ENCODE measurements at regions not wholly inside any gene's neighbourhood (a gene's known extent, or its start where the extent isn't known, plus 50 kb on each side); places are given as distances from the start of the nearest gene placed in this dataset.

DNA sequence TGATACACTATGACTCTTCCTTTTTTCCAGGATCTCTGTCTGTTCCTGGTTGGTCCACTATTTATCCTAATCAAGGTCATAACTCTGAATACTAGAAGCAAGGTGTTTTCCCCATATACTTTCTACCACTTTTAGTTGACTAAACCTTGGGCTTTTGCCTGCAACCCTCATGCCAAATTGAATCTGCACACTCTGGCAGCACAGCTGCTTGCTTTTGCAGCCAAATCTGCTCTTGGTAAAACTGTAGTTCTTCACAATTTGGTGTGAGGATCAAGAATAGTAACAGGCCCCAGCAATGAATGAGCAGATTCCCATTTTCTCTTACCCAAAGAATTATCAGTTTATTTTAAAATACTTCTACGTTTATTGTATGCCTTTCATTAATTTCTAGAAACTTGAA lies 586.5 kb upstream of the CNTN5 start:
- no peaks in the 10 kb centered on the region for H3K27me3 ChIP-seq (ENCODE audit: low read depth)
- DNase-seq (no peak), ATAC-seq (no peak)
- H3K27ac ChIP-seq = no peak overlapping the region
- H3K9me3 ChIP-seq = peaks cover 3% of the 10 kb centered on the region
- H3K4me1 ChIP-seq = no peaks in the 10 kb centered on the region
- TF ChIP-seq, protein P1, sequence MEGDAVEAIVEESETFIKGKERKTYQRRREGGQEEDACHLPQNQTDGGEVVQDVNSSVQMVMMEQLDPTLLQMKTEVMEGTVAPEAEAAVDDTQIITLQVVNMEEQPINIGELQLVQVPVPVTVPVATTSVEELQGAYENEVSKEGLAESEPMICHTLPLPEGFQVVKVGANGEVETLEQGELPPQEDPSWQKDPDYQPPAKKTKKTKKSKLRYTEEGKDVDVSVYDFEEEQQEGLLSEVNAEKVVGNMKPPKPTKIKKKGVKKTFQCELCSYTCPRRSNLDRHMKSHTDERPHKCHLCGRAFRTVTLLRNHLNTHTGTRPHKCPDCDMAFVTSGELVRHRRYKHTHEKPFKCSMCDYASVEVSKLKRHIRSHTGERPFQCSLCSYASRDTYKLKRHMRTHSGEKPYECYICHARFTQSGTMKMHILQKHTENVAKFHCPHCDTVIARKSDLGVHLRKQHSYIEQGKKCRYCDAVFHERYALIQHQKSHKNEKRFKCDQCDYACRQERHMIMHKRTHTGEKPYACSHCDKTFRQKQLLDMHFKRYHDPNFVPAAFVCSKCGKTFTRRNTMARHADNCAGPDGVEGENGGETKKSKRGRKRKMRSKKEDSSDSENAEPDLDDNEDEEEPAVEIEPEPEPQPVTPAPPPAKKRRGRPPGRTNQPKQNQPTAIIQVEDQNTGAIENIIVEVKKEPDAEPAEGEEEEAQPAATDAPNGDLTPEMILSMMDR (IDR thresholded peaks at IDR 0.05) = no peak
- intact Hi-C loops (cut with DNase I) = no loop called here
- no peak overlapping the region for H3K4me3 ChIP-seq
- no peaks in the 10 kb centered on the region for H3K36me3 ChIP-seq

DNA sequence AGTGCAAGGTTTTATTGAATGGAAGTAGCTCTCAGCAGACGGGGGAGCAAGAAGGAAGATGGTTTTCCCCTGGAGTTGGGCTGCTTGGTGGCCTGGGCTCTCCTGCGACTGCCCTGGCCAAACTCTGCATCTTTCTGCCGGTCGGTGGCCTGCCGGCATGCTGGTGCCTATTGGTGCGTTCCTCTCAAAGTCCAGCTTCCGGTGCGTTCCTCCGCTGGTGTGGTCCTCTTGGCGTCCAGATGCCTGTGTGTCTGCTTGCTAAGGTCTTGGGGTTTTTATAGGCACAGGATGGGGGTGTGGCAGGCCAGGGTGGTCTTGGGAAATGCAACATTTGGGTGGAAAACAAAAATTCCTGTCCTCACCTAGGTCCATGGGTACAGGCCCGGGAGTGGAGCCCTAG lies 567.4 kb upstream of the CNTN5 start:
- Histone ChIP-seq H3K27ac (no peak overlapping the region), H3K9me3 (no peaks in the 10 kb centered on the region), H3K4me3 (no peak overlapping the region), H3K36me3 (no peaks in the 10 kb centered on the region), H3K4me1 (no peaks in the 10 kb centered on the region), H3K27me3 (ENCODE audit: low read depth) (no peaks in the 10 kb centered on the region)
- TF ChIP-seq, protein P1 (IDR thresholded peaks at IDR 0.05) = no peak
- intact Hi-C loops (cut with DNase I) = no loop called here
- ATAC-seq (no peak), DNase-seq (no peak)

DNA sequence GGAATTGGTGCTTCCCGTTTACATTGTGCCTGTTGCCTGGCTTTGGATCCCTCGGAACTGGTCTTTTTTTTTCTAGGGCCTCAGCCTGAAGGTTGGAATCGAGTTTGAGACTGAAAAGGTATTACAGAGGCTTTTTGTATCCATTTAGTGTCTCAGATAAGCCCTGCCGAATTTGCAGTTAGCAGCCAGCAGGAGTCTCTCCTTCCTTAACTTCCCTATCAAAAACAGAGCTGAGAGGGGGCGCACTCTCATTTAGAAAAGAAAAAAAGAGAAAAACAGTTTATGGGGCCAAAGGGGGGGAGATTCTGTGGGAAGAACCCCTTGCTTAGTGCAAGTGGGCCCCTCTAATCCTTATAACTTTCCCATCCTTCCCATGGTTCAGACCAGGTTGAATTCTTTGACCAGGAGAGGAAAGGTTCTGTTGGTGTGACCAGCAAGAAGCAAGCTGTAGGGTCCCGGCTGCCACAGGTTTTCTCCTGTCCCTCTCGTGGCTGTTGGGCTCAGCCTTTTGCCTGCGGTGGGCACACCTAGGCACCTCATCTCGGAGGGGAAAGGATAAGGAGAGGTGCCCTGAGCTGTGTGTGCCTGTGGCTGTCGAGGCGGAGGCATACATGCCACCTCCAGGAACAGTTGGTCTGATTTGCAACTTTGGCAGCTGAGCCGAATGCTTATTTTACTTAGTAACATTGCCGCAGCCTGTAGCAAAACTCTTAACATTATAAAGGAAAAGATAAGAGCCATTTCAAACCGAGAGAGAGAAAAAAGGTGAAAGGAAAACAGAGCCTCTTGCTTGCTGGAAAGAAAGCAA lies 565.0 kb upstream of the CNTN5 start:
- intact Hi-C loops (cut with DNase I) = no loop called here
- Histone ChIP-seq H3K4me1 (no peaks in the 10 kb centered on the region), H3K9me3 (no peaks in the 10 kb centered on the region), H3K27me3 (ENCODE audit: low read depth) (no peaks in the 10 kb centered on the region), H3K36me3 (no peaks in the 10 kb centered on the region), H3K4me3 (no peak overlapping the region), H3K27ac (no peak overlapping the region)
- DNase-seq (no peak), ATAC-seq (no peak)
- TF ChIP-seq, protein P1 (IDR thresholded peaks at IDR 0.05) = no peak

DNA sequence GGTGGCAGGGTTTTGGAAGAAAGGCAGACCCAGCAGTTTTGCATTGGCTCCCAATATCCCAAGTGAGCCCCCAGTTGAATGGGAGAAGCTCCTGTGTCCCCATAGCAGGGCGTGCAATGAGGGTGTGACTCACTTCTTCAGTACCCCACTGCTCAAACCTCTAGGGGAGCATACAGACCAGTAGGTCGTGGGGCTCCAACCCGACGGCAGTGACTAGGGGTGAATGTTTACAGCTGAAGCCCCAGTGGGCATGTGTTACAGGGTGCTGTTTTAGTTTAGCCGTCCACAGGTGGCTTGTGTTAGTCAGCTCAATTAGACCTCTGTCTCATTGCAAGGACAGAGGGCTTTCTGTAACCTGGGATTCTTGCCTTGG lies 564.5 kb upstream of the CNTN5 start:
- DNase-seq = no peak
- no peak overlapping the region for H3K27ac ChIP-seq
- no peak for ATAC-seq
- no peaks in the 10 kb centered on the region for H3K36me3 ChIP-seq
- no peaks in the 10 kb centered on the region for H3K4me1 ChIP-seq
- H3K9me3 ChIP-seq = no peaks in the 10 kb centered on the region
- TF ChIP-seq, protein P1 (IDR thresholded peaks at IDR 0.05) = no peak
- no peaks in the 10 kb centered on the region for H3K27me3 ChIP-seq (ENCODE audit: low read depth)
- no peak overlapping the region for H3K4me3 ChIP-seq
- intact Hi-C loops (cut with DNase I) = no loop called here

DNA sequence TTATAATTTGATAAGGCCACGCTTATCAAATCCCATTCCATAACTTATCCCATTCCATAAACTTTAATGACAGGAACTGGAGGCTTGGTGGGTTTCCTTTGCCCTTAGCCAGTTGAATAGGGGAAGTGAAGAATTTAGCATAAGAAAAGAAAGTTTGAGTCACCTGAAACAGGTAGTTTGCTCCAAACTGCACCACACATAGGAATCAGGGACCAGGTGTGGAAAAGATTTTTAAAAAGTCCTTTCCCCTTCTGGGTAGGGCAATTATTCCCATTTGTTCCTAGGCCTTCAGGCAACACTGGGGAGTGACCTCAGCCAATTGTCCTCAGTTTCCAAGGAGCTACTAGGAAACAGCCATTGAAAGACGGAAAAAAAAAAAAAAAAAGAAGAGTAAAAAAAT lies 525.7 kb upstream of the CNTN5 start:
- intact Hi-C loops (cut with DNase I) = no loop called here
- ATAC-seq = no peak
- Histone ChIP-seq H3K36me3 (no peaks in the 10 kb centered on the region), H3K4me3 (no peak overlapping the region), H3K4me1 (no peaks in the 10 kb centered on the region), H3K9me3 (no peaks in the 10 kb centered on the region), H3K27ac (no peak overlapping the region), H3K27me3 (ENCODE audit: low read depth) (no peaks in the 10 kb centered on the region)
- TF ChIP-seq, protein P1 (IDR thresholded peaks at IDR 0.05) = no peak
- no peak for DNase-seq
